Endodermal cell (in vitro differentiated cells): ENCODE measurements at regions not wholly inside any gene's neighbourhood (a gene's known extent, or its start where the extent isn't known, plus 50 kb on each side); places are given as distances from the start of the nearest gene placed in this dataset.

Experiments
- DNase-seq: peaks from one replicate; pipeline ENCODE4 v3.0.0-alpha.2; 2017
- H3K27ac ChIP-seq: 2 replicates; pipeline ENCODE4 v1.5.1; 2013; ENCODE audit warnings: mild to moderate bottlenecking, low read depth, low read length, moderate library complexity
- H3K27me3 ChIP-seq: 2 replicates; pipeline ENCODE4 v1.6.1; 2013; ENCODE audit warnings: mild to moderate bottlenecking, low read length, moderate library complexity; ENCODE audit not compliant: insufficient read depth, control insufficient read depth, poor library complexity, severe bottlenecking
- H3K36me3 ChIP-seq: 2 replicates; pipeline ENCODE4 v1.7.0; 2013; ENCODE audit warnings: mild to moderate bottlenecking, low read length, moderate library complexity; ENCODE audit not compliant: control insufficient read depth, insufficient read depth
- H3K4me1 ChIP-seq: one replicate; pipeline ENCODE4 v1.7.0; 2013; ENCODE audit warnings: low read length; ENCODE audit not compliant: control insufficient read depth, insufficient read depth
- H3K4me3 ChIP-seq: 2 replicates; pipeline ENCODE4 v1.5.1; 2013; ENCODE audit warnings: mild to moderate bottlenecking, low read length, moderate library complexity
- H3K9ac ChIP-seq: 2 replicates; pipeline ENCODE4 v1.6.1; 2013; ENCODE audit warnings: mild to moderate bottlenecking, low read length, moderate library complexity; ENCODE audit not compliant: poor library complexity, severe bottlenecking; ENCODE audit errors: extremely low read depth
- H3K9me3 ChIP-seq: 2 replicates; pipeline ENCODE4 v1.6.1; 2013; ENCODE audit warnings: mild to moderate bottlenecking, low read length, moderate library complexity; ENCODE audit not compliant: control insufficient read depth
- H3K27ac Mint-ChIP-seq: 2 replicates; pipeline ENCODE4 v1.8.0; 2020; ENCODE audit warnings: mixed read lengths
- H3K27me3 Mint-ChIP-seq: 2 replicates; pipeline ENCODE4 v1.8.0; 2021; ENCODE audit warnings: mild to moderate bottlenecking, mixed read lengths; ENCODE audit not compliant: insufficient read depth
- H3K36me3 Mint-ChIP-seq: 2 replicates; pipeline ENCODE4 v1.8.0; 2020; ENCODE audit warnings: low read depth, mixed read lengths
- H3K4me1 Mint-ChIP-seq: 2 replicates; pipeline ENCODE4 v1.8.0; 2020; ENCODE audit warnings: mixed read lengths
- H3K4me3 Mint-ChIP-seq: 2 replicates; pipeline ENCODE4 v1.8.0; 2020; ENCODE audit warnings: mild to moderate bottlenecking, moderate library complexity, mixed read lengths
- H3K9me3 Mint-ChIP-seq: 2 replicates; pipeline ENCODE4 v1.8.0; 2020; ENCODE audit warnings: mild to moderate bottlenecking, mixed read lengths
- CTCF ChIP-seq: fragments of 200-600 bp; sonication (generic); conservative IDR thresholded peaks from 2 replicates; pipeline ENCODE4 v1.5.0; 2021; ENCODE audit warnings: antibody characterized with exemption, mild to moderate bottlenecking
- WGBS, 2 experiments: methylation state at CpG; one replicate each; pipeline versions ENCODE4 v1.1.5 to v1.1.7; 2013; ENCODE audit warnings: missing lambda C conversion rate in 2 of 2, mixed read lengths in 1 of 2; ENCODE audit not compliant: insufficient coverage in 1 of 2, insufficient read length in 1 of 2; 5-methylcytosine and 5-hydroxymethylcytosine counted together

DNA sequence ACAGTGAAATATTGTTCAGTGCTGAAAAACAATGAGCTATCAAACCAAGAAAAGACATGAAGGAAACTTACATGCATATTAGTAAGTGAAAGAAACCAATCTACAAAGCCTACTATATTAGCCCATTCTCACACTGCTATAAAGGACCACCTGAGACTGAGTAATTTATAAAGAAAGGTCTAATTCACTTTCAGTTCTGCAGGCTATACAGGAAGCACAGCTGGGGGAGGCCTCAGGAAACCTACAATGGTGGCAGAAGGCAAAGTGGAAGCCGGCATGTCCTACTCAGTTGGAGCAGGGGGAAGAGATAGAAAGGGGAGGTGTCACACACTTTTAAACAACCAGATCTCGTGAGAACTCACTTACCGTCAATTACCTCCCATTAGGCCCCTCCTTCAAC, 232.1 kb downstream of the TMX3 start:
- no peaks in the 10 kb centered on the region for H3K36me3 ChIP-seq
- DNase-seq, result no peak
- H3K27me3 Mint-ChIP-seq, result no peaks in the 10 kb centered on the region
- no peak for TF ChIP-seq CTCF
- no peaks in the 10 kb centered on the region for H3K36me3 Mint-ChIP-seq
- no peak overlapping the region for H3K4me3 Mint-ChIP-seq
- no peak overlapping the region for H3K9ac ChIP-seq
- no peaks in the 10 kb centered on the region for H3K4me1 ChIP-seq
- no peaks in the 10 kb centered on the region for H3K9me3 ChIP-seq
- H3K4me3 ChIP-seq, result no peak overlapping the region
- H3K27ac ChIP-seq, result no peak overlapping the region
- H3K4me1 Mint-ChIP-seq, result peaks cover 4% of the 10 kb centered on the region
- H3K27ac Mint-ChIP-seq, result no peak overlapping the region
- no peaks in the 10 kb centered on the region for H3K9me3 Mint-ChIP-seq
- 94 to 100% methylated on average over 1 to 3 of the region's 3 CpGs for WGBS, 2 experiments
- H3K27me3 ChIP-seq, result no peaks in the 10 kb centered on the region

GRCh38 chr18:68480196-68480595, 234.7 kb downstream of the TMX3 start:
- no peaks in the 10 kb centered on the region for H3K36me3 ChIP-seq
- DNase-seq, result no peak
- Mint-ChIP-seq H3K4me1 (peaks cover 4% of the 10 kb centered on the region), H3K27me3 (no peaks in the 10 kb centered on the region), H3K36me3 (no peaks in the 10 kb centered on the region), H3K4me3 (no peak overlapping the region), H3K9me3 (no peaks in the 10 kb centered on the region), H3K27ac (no peak overlapping the region)
- no peak overlapping the region for H3K4me3 ChIP-seq
- H3K9ac ChIP-seq, result no peak overlapping the region
- WGBS, 2 experiments, result 85 to 100% methylated on average over 1 to 2 of the region's 4 CpGs
- no peak overlapping the region for H3K27ac ChIP-seq
- no peaks in the 10 kb centered on the region for H3K27me3 ChIP-seq
- H3K9me3 ChIP-seq, result no peaks in the 10 kb centered on the region
- H3K4me1 ChIP-seq, result no peaks in the 10 kb centered on the region
- TF ChIP-seq CTCF, result no peak

GRCh38 chr18:68478246-68478645, 236.7 kb downstream of the TMX3 start:
- no peak overlapping the region for H3K4me3 Mint-ChIP-seq
- H3K9me3 Mint-ChIP-seq, result no peaks in the 10 kb centered on the region
- TF ChIP-seq CTCF, result no peak
- H3K4me3 ChIP-seq, result no peak overlapping the region
- H3K27me3 ChIP-seq, result no peaks in the 10 kb centered on the region
- no peak overlapping the region for H3K27ac Mint-ChIP-seq
- H3K9ac ChIP-seq, result no peak overlapping the region
- no peaks in the 10 kb centered on the region for H3K36me3 ChIP-seq
- DNase-seq, result no peak
- H3K4me1 ChIP-seq, result no peaks in the 10 kb centered on the region
- no peaks in the 10 kb centered on the region for H3K9me3 ChIP-seq
- 85% methylated on average over 2 of the region's 2 CpGs; no CpG with 5 or more reads in 1 of the 2 experiments for WGBS, 2 experiments
- peaks cover 4% of the 10 kb centered on the region for H3K4me1 Mint-ChIP-seq
- H3K36me3 Mint-ChIP-seq, result no peaks in the 10 kb centered on the region
- no peak overlapping the region for H3K27ac ChIP-seq
- no peaks in the 10 kb centered on the region for H3K27me3 Mint-ChIP-seq
